Right lobe of liver (tissue), 6 donors: ENCODE measurements at regions not wholly inside any gene's neighbourhood (a gene's known extent, or its start where the extent isn't known, plus 50 kb on each side); places are given as distances from the start of the nearest gene placed in this dataset.

ENCODE experiments used
- ATAC-seq, 4 donors: fragments of 200-7000 bp; cut with Tn5 transposase; one replicate each; pipeline ENCODE4 v1.9.1; 2020; ENCODE audit warnings: mild to moderate bottlenecking in 4 of 4, moderate library complexity in 4 of 4
- DNase-seq, 3 donors: peaks; one replicate each; pipeline ENCODE4 v3.0.0-alpha.2; 2020
- H3K27ac ChIP-seq, 3 donors: fragments of 200-600 bp; one replicate each; pipeline ENCODE4 v1.8.0; 2022
- H3K27me3 ChIP-seq, 2 donors: fragments of 200-600 bp; one replicate each; pipeline ENCODE4 v1.8.0; 2022
- H3K36me3 ChIP-seq, 4 donors: fragments of 200-600 bp; sonication (generic) in 1 of 4; one replicate each; pipeline versions ENCODE4 v1.5.1 to v1.8.0; 2017 to 2022; ENCODE audit warnings: control low read depth in 1 of 4
- H3K4me1 ChIP-seq, 4 donors: fragments of 200-600 bp; sonication (generic) in 1 of 4; one replicate each; pipeline versions ENCODE4 v1.5.1 to v1.8.0; 2017 to 2022; ENCODE audit warnings: control low read depth in 1 of 4
- H3K4me3 ChIP-seq, 3 donors: fragments of 200-600 bp; one replicate each; pipeline ENCODE4 v1.8.0; 2022
- H3K9me3 ChIP-seq, 4 donors: fragments of 200-600 bp; sonication (generic) in 1 of 4; one replicate each; pipeline versions ENCODE4 v1.5.1 to v1.8.0; 2017 to 2022; ENCODE audit warnings: control low read depth in 1 of 4
- POLR2A ChIP-seq: fragments of 450-650 bp; IDR thresholded peaks from one replicate; pipeline ENCODE4 v1.6.1; 2017; ENCODE audit warnings: antibody characterized with exemption, mild to moderate bottlenecking
- WGBS: methylation state at CpG from one replicate; pipeline ENCODE4 v1.1.6; 2018; ENCODE audit warnings: low coverage, low lambda C conversion rate; ENCODE audit not compliant: insufficient coverage; ENCODE audit errors: missing lambda C conversion rate; 5-methylcytosine and 5-hydroxymethylcytosine counted together
- intact Hi-C, 2 donors: fragments of 100-400 bp; cut with DNase I; formaldehyde crosslinking; loops; one replicate each; pipeline versions ENCODE4 v1.11.2 to v1.14.1; 2022
- TF ChIP-seq, protein P1 (sequence below), 4 donors: fragments of 200-600 bp in 3 of 4; fragments of 450-650 bp in 1 of 4; IDR thresholded peaks; one replicate each; pipeline versions ENCODE4 v1.5.1 to v1.8.0; 2016 to 2022; ENCODE audit warnings: antibody characterized with exemption in 4 of 4, mild to moderate bottlenecking in 2 of 4
- donor health status: DM: no; HTN: yes; CAD: no.
- donor health status: DM: no; HTN: no; CAD: no.
- donor health status: DM: no; HTN: no; CAD: no.
- donor health status: DM: no; HTN: yes; CAD: no.
- donor health status: DM: no; HTN: yes; CAD: no.

DNA sequence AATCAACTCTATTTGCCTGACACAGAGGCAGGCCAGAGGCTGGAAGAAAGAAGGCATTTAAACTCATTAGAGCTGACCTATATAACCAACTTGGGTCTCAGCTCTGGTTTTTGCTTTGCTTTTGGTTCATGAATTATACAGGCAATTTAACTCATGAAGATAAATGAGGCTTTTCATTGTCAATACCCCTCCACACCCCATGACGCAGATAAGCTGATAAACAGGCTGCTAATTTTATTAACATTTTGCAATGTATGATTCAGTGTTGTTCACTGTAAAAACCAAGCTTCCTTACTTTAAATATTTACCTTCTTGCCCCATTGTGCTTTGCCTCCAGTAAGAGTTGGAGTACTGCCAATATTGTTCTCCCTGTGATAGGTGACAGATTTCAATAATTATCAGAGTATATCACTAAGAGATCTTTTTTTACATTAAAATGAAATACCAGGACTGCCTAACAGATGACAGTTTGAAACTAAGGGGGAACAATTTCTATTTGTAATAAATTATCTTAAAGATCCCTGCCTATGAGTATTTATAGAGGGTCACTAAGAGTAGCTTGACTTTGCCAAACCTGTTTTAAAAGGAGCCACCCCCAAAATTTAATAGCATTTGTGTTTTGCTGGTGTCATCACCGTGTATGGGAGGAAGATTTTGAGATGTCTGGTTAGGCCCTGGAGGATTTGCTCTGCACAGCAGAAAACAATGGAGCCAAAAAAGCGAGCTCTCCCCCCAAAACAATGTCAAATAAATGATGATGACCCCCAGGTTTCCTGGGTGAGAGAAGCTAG is 472.7 kb upstream of the NBEA start:
- TF ChIP-seq, protein P1, sequence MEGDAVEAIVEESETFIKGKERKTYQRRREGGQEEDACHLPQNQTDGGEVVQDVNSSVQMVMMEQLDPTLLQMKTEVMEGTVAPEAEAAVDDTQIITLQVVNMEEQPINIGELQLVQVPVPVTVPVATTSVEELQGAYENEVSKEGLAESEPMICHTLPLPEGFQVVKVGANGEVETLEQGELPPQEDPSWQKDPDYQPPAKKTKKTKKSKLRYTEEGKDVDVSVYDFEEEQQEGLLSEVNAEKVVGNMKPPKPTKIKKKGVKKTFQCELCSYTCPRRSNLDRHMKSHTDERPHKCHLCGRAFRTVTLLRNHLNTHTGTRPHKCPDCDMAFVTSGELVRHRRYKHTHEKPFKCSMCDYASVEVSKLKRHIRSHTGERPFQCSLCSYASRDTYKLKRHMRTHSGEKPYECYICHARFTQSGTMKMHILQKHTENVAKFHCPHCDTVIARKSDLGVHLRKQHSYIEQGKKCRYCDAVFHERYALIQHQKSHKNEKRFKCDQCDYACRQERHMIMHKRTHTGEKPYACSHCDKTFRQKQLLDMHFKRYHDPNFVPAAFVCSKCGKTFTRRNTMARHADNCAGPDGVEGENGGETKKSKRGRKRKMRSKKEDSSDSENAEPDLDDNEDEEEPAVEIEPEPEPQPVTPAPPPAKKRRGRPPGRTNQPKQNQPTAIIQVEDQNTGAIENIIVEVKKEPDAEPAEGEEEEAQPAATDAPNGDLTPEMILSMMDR (IDR thresholded peaks at IDR 0.05), result no peak
- TF ChIP-seq POLR2A, result no peak
- Histone ChIP-seq H3K4me3 (no peak overlapping the region), H3K27ac (no peak overlapping the region), H3K9me3 (no peaks in the 10 kb centered on the region), H3K36me3 (no peaks in the 10 kb centered on the region), H3K27me3 (no peaks in the 10 kb centered on the region), H3K4me1 (no peaks in the 10 kb centered on the region)
- WGBS, result 55% methylated on average over 3 of the region's 3 CpGs
- DNase-seq, result no peak
- no peak for ATAC-seq
- intact Hi-C loops, result no loop called here

DNA sequence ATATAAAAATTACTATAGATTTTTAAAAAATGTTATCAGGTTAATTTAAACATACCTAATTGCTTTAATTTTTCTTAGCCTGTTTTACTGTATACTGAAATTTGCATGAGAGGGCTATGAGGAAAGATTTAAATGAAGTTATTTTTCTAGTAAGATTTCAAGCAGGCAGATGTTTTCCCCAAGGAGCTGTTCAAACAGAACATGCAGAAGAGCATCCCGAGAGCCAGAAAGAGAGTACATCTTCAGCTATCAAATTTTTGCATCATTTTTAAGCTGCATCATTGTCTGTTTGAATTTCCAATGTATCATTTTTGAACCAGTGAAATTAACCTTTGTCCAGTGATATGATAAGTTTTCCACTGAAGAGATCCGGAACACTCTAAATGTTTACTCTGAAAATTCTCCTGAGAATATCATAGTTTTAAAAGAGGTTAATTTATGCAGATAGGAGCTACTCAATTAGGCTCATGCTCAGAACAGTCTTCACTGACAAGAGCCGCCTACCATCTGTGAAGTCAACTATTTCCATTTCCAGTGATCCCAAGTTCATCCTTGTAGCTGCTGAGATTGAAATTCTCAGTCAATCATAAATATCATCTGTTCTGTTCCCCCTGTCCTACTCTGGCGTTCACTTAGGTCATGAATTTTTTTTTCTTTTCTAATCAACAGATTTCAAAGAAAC is 467.7 kb upstream of the NBEA start:
- no peak for ATAC-seq
- WGBS, result 43% methylated on average over 4 of the region's 4 CpGs
- intact Hi-C loops, result no loop called here
- no peaks in the 10 kb centered on the region for H3K4me1 ChIP-seq
- TF ChIP-seq, protein P1 (IDR thresholded peaks at IDR 0.05), result no peak
- no peak for TF ChIP-seq POLR2A
- H3K27me3 ChIP-seq, result no peaks in the 10 kb centered on the region
- H3K9me3 ChIP-seq, result no peaks in the 10 kb centered on the region
- DNase-seq, result no peak
- H3K27ac ChIP-seq, result no peak overlapping the region
- H3K4me3 ChIP-seq, result no peak overlapping the region
- H3K36me3 ChIP-seq, result no peaks in the 10 kb centered on the region

DNA sequence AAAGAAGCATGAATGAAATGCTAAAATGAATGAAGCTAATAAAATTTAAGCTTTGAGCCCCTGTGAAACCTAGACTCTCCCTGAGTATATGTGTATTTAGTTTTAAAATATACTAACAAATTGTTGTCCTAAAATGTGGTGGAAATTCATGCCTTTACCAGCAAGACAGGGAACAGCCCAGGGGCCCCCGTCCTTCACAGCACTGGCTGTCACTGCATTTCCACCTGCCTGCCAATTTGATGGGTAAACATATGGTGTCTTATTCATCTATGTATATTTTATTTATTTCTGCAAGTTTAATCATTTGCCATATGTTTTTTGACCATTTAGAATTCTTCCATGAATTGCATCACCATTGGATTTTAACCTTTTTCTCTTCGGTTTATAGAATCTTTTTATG is 463.7 kb upstream of the NBEA start:
- no peak overlapping the region for H3K27ac ChIP-seq
- no peak for ATAC-seq

DNA sequence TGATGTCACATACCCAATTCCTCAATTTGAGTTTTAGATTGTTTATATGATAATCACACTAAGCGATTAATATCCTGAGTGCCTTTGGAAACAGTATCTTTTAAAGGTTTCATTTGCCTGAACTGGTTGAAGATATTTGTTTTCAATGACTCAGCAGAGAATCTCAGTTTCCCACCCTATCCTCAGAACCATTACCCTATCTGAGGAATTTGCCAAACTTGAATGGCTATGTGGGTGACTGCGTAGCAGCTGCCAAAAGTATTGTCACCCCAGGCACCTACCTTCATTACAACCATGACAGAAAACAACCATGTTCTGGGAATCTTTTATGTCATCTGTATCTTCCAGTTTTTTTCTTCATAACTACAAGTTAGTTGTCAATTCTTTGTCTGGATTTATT is 440.1 kb upstream of the NBEA start:
- intact Hi-C loops, result no loop called here
- DNase-seq (no peak), ATAC-seq (no peak)
- TF ChIP-seq POLR2A, result no peak
- TF ChIP-seq, protein P1 (IDR thresholded peaks at IDR 0.05), result no peak
- Histone ChIP-seq H3K4me1 (no peaks in the 10 kb centered on the region), H3K36me3 (no peaks in the 10 kb centered on the region), H3K27me3 (no peaks in the 10 kb centered on the region), H3K27ac (no peak overlapping the region), H3K4me3 (no peak overlapping the region), H3K9me3 (no peaks in the 10 kb centered on the region)
- WGBS, result 74% methylated on average over 2 of the region's 2 CpGs

More for the DNA sequence above, 463.7 kb upstream of the NBEA start:
- intact Hi-C loops, result no loop called here
- no peak for DNase-seq
- H3K36me3 ChIP-seq, result no peaks in the 10 kb centered on the region
- no peaks in the 10 kb centered on the region for H3K4me1 ChIP-seq
- no peaks in the 10 kb centered on the region for H3K27me3 ChIP-seq
- TF ChIP-seq, protein P1 (IDR thresholded peaks at IDR 0.05), result no peak
- TF ChIP-seq POLR2A, result no peak
- H3K9me3 ChIP-seq, result no peaks in the 10 kb centered on the region
- no peak overlapping the region for H3K4me3 ChIP-seq
- WGBS, result 39% methylated on average over 2 of the region's 2 CpGs
